Transverse colon (tissue), 4 donors: ENCODE measurements at regions not wholly inside any gene's neighbourhood (a gene's known extent, or its start where the extent isn't known, plus 50 kb on each side); places are given as distances from the start of the nearest gene placed in this dataset.

ENCODE experiments used
- DNase-seq: peaks from one replicate; pipeline ENCODE4 v3.0.0-alpha.2; 2019
- H3K27ac ChIP-seq, 4 donors: fragments of 200-600 bp; sonication (generic); 2 replicates each; pipeline ENCODE4 v1.5.1; 2016 to 2018; ENCODE audit warnings: inconsistent platforms in 4 of 4
- H3K27me3 ChIP-seq: fragments of 200-600 bp; sonication (generic); 2 replicates; pipeline ENCODE4 v1.5.1; 2017; ENCODE audit warnings: inconsistent platforms
- H3K36me3 ChIP-seq, 4 donors: fragments of 200-600 bp; sonication (generic); 2 replicates each; pipeline ENCODE4 v1.5.1; 2017 to 2019; ENCODE audit warnings: inconsistent platforms in 4 of 4
- H3K4me1 ChIP-seq, 4 donors: fragments of 200-600 bp; sonication (generic); 2 replicates each; pipeline ENCODE4 v1.5.1; 2017 to 2020; ENCODE audit warnings: inconsistent platforms in 4 of 4
- H3K4me3 ChIP-seq, 4 donors: fragments of 200-600 bp; sonication (generic); 1 replicate in 1 of 4; 2 replicates in 3 of 4; pipeline versions ENCODE4 v1.5.1 to v1.6.1; 2017 to 2019; ENCODE audit warnings: inconsistent platforms in 4 of 4
- H3K9me3 ChIP-seq, 2 donors: fragments of 200-600 bp; sonication (generic); 2 replicates each; pipeline ENCODE4 v1.5.1; 2017 to 2019; ENCODE audit warnings: inconsistent platforms in 2 of 2
- EP300 ChIP-seq: sonication (generic); formaldehyde crosslinking; IDR thresholded peaks from one replicate; pipeline ENCODE4 v1.6.1; 2017; ENCODE audit warnings: antibody characterized with exemption, low read depth
- POLR2A ChIP-seq: fragments of 450-650 bp; IDR thresholded peaks from one replicate; pipeline ENCODE4 v1.6.1; 2016; ENCODE audit warnings: antibody characterized with exemption, mild to moderate bottlenecking, moderate library complexity
- POLR2AphosphoS5 ChIP-seq, 3 donors: sonication (generic); formaldehyde crosslinking; IDR thresholded peaks; one replicate each; pipeline ENCODE4 v1.6.1; 2016; ENCODE audit warnings: antibody characterized with exemption in 3 of 3
- WGBS, 2 donors: methylation state at CpG; one replicate each; pipeline ENCODE4 v1.1.5; 2018; ENCODE audit warnings: low coverage in 1 of 2; 5-methylcytosine and 5-hydroxymethylcytosine counted together
- in situ Hi-C, 4 donors: fragments of 200-750 bp; cut with MboI; loops; one replicate each; pipeline versions ENCODE4 v1.15.0 to v1.15.1; 2017; ENCODE audit warnings: low sequenced_read_pairs in 3 of 4, low pct_ligation_motif_present in 1 of 4, low pct_unique_long_range_greater_than_20kb in 1 of 4
- intact Hi-C: fragments of 100-400 bp; cut with DNase I; formaldehyde crosslinking; loops from one replicate; pipeline ENCODE4 v1.15.1; 2023; ENCODE audit warnings: low total_unique reads
- TF ChIP-seq, protein P1 (sequence below), 5 experiments: fragments of 200-600 bp in 3 of 5; fragments of 450-650 bp in 2 of 5; sonication (generic) in 3 of 5; IDR thresholded peaks; 1 replicate in 2 of 5; 2 replicates in 3 of 5; pipeline ENCODE4 v1.5.1; 2016 to 2017; ENCODE audit warnings: antibody characterized with exemption in 5 of 5, inconsistent platforms in 3 of 5, mild to moderate bottlenecking in 2 of 5, moderate library complexity in 1 of 5

DNA sequence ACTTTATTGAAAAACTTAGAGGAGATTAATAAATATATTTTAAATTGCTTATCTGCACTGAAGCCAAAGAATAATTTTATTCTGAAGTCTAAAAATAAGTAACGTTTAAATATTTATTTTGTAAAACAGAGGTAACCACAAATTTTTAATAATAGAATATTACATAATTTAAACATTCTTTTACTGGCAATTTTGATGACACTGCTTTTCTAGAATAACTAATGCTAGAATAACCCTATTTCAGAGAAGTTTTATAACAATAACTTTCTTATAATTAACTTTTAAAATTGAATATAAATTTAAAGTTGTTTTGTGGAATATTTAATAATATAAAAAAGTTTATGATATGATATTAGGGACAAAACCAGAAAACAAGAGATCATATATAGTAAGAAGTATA lies 409.6 kb upstream of the KCNMB2 start:
- WGBS, 2 donors: 58 to 73% methylated on average over 1 of the region's 1 CpG

DNA sequence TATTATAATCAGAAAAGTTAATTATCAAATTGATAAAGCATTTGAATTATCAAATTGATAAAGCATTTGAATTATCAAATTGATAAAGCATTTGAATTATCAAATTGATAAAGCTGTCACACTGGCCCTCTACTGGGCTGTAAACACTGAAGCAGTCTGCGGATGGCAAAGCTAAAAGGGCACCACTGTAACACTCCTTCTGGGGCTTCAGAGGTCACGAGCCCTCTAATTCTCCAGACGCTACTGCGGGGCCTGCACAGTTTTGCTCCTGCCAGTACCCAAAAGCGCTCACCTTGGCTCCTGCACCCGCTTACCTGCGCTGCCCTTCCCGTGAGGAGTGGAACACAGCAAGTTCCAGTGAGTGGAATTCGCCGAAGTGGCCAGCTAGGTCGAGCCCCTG lies 409.0 kb upstream of the KCNMB2 start:
- intact Hi-C loops (no loop called here), in situ Hi-C loops (no loop called here)
- TF ChIP-seq POLR2A (no peak), EP300 (no peak), POLR2AphosphoS5 (IDR thresholded peaks at IDR 0.05) (no peak)
- TF ChIP-seq, protein P1, sequence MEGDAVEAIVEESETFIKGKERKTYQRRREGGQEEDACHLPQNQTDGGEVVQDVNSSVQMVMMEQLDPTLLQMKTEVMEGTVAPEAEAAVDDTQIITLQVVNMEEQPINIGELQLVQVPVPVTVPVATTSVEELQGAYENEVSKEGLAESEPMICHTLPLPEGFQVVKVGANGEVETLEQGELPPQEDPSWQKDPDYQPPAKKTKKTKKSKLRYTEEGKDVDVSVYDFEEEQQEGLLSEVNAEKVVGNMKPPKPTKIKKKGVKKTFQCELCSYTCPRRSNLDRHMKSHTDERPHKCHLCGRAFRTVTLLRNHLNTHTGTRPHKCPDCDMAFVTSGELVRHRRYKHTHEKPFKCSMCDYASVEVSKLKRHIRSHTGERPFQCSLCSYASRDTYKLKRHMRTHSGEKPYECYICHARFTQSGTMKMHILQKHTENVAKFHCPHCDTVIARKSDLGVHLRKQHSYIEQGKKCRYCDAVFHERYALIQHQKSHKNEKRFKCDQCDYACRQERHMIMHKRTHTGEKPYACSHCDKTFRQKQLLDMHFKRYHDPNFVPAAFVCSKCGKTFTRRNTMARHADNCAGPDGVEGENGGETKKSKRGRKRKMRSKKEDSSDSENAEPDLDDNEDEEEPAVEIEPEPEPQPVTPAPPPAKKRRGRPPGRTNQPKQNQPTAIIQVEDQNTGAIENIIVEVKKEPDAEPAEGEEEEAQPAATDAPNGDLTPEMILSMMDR (IDR thresholded peaks at IDR 0.05): no peak
- 94 to 100% methylated on average over 5 to 11 of the region's 11 CpGs for WGBS, 2 donors
- Histone ChIP-seq H3K4me1 (no peaks in the 10 kb centered on the region), H3K27me3 (no peaks in the 10 kb centered on the region), H3K9me3 (no peaks in the 10 kb centered on the region), H3K36me3 (no peaks in the 10 kb centered on the region), H3K27ac (no peak overlapping the region), H3K4me3 (no peak overlapping the region)
- no peak for DNase-seq

More for the DNA sequence above, 409.6 kb upstream of the KCNMB2 start:
- intact Hi-C loops (no loop called here), in situ Hi-C loops (no loop called here)
- no peaks in the 10 kb centered on the region for H3K27me3 ChIP-seq
- no peak overlapping the region for H3K27ac ChIP-seq
- no peak for DNase-seq
- TF ChIP-seq POLR2A: no peak
- no peak for TF ChIP-seq POLR2AphosphoS5 (IDR thresholded peaks at IDR 0.05)
- TF ChIP-seq EP300: no peak
- TF ChIP-seq, protein P1 (IDR thresholded peaks at IDR 0.05): no peak
- H3K4me1 ChIP-seq: no peaks in the 10 kb centered on the region
- H3K4me3 ChIP-seq: no peak overlapping the region
- H3K9me3 ChIP-seq: no peaks in the 10 kb centered on the region
- H3K36me3 ChIP-seq: no peaks in the 10 kb centered on the region

DNA sequence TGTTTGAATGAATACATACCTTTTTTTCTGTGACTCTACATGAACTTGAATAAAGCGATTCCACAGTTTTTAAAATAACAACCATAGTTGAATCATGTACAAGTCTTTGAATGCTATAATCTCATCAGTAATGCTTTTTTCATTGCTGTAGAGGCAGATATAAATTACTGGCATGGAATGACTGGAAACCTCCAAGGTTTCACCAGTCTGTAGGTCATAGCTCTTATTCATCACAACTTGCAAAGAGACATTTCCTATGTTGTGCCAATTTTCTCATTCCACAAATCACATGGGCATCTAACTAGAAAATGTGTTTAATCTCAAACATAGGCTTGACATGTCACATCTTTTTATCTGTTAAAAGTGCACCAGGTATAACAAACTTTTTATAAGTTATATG lies 407.1 kb upstream of the KCNMB2 start:
- Histone ChIP-seq H3K27ac (no peak overlapping the region), H3K27me3 (no peaks in the 10 kb centered on the region), H3K4me1 (no peaks in the 10 kb centered on the region), H3K36me3 (no peaks in the 10 kb centered on the region), H3K4me3 (no peak overlapping the region), H3K9me3 (no peaks in the 10 kb centered on the region)
- in situ Hi-C loops (no loop called here), intact Hi-C loops (no loop called here)
- no peak for DNase-seq
- 95 to 100% methylated on average over 1 of the region's 1 CpG for WGBS, 2 donors
- TF ChIP-seq POLR2AphosphoS5 (IDR thresholded peaks at IDR 0.05): no peak
- no peak for TF ChIP-seq POLR2A
- TF ChIP-seq EP300: no peak
- TF ChIP-seq, protein P1 (IDR thresholded peaks at IDR 0.05): no peak

DNA sequence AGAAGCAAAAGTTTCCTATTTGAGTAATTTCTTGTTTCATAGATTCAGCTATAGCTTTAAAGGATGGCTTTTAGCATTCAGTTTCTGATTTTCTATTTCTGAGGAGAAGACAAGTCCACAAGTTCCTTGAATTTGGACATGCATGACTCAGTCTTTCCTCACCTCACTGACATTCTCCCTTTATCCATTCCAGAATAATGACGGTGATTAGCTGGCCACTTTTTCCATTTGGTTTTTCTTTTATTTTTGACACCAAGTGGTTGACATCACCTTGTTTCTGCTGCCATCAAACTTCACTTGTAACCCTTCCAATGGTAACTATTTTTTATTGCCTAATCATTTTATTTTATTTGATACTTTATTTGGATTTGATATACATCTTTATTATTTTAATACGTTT lies 404.4 kb upstream of the KCNMB2 start:
- Histone ChIP-seq H3K27me3 (no peaks in the 10 kb centered on the region), H3K4me1 (no peaks in the 10 kb centered on the region), H3K27ac (no peak overlapping the region), H3K4me3 (no peak overlapping the region), H3K9me3 (no peaks in the 10 kb centered on the region), H3K36me3 (no peaks in the 10 kb centered on the region)
- intact Hi-C loops (no loop called here), in situ Hi-C loops (no loop called here)
- DNase-seq: no peak
- WGBS, 2 donors: 57 to 70% methylated on average over 2 of the region's 2 CpGs
- TF ChIP-seq EP300: no peak
- TF ChIP-seq, protein P1 (IDR thresholded peaks at IDR 0.05): no peak
- TF ChIP-seq POLR2A: no peak
- no peak for TF ChIP-seq POLR2AphosphoS5 (IDR thresholded peaks at IDR 0.05)
